ENCODE measurements at regions not wholly inside any gene's neighbourhood (a gene's known extent, or its start where the extent isn't known, plus 50 kb on each side); places are given as distances from the start of the nearest gene placed in this dataset.

DNA sequence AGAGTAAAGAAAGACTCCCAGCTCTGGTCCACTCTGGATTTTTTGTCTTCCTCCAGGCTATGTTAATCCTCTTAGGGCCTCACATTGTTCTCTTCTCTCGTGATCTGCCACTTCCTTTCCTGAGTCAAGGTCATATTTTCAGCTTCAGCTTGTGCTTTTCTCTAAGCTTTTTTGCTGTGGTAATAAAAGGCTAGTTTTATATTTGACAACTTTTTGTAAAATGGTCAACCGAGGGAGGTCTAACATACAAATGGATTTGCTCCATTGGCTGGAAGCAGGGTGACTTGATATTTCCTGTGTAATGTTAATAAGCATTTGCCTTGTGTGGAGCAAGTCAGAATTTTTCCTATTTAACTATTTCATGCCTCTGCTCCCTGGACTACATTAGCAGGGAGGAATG lies 239.7 kb downstream of the RAB28 start:
- DNase-seq = no peak
- Histone ChIP-seq H3K4me1 (no peaks in the 10 kb centered on the region), H3K9me3 (peaks cover 0 to 16% of the 10 kb centered on the region in 2 donors), H3K36me3 (no peaks in the 10 kb centered on the region), H3K27me3 (no peaks in the 10 kb centered on the region), H3K27ac (no peak overlapping the region), H3K4me3 (no peak overlapping the region)
- intact Hi-C loops (cut with DNase I; ENCODE audit: low total_unique reads) (no loop called here), in situ Hi-C loops (cut with MboI; ENCODE audit: low pct_ligation_motif_present in 1 of 4, low pct_unique_long_range_greater_than_20kb in 1 of 4, low sequenced_read_pairs in 3 of 4) (no loop called here)
- 36 to 80% methylated on average over 1 to 2 of the region's 2 CpGs for WGBS, 2 donors (ENCODE audit: low coverage in 1 of 2)
- TF ChIP-seq EP300 (IDR thresholded peaks at IDR 0.05; ENCODE audit: low read depth) = no peak
- no peak for TF ChIP-seq POLR2A (IDR thresholded peaks at IDR 0.05)
- TF ChIP-seq, protein P1, sequence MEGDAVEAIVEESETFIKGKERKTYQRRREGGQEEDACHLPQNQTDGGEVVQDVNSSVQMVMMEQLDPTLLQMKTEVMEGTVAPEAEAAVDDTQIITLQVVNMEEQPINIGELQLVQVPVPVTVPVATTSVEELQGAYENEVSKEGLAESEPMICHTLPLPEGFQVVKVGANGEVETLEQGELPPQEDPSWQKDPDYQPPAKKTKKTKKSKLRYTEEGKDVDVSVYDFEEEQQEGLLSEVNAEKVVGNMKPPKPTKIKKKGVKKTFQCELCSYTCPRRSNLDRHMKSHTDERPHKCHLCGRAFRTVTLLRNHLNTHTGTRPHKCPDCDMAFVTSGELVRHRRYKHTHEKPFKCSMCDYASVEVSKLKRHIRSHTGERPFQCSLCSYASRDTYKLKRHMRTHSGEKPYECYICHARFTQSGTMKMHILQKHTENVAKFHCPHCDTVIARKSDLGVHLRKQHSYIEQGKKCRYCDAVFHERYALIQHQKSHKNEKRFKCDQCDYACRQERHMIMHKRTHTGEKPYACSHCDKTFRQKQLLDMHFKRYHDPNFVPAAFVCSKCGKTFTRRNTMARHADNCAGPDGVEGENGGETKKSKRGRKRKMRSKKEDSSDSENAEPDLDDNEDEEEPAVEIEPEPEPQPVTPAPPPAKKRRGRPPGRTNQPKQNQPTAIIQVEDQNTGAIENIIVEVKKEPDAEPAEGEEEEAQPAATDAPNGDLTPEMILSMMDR (IDR thresholded peaks at IDR 0.05) = no peak
- no peak for TF ChIP-seq POLR2AphosphoS5 (IDR thresholded peaks at IDR 0.05)

DNA sequence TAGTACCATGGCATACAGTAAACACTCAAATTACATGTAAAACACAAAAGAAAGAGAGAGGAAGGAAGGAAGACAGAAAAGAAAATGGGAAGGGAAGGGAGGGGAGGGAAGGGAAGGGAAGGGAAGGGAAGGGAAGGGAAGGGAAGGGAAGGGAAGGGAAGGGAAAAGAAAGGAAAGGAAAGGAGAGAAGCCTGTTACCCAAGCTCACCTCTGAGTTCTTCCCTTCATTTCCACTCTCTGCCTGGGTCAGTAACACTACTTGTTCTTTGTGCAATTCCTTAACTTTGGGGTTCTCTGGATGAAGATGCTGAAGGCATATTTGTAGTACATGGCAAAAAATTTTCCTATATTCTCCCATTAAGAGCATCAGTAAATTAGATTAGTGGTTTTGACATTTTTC lies 241.0 kb downstream of the RAB28 start:
- no peak for TF ChIP-seq POLR2AphosphoS5 (IDR thresholded peaks at IDR 0.05)
- TF ChIP-seq POLR2A (IDR thresholded peaks at IDR 0.05) = no peak
- TF ChIP-seq, protein P1 (IDR thresholded peaks at IDR 0.05) = no peak
- no peak for TF ChIP-seq EP300 (IDR thresholded peaks at IDR 0.05; ENCODE audit: low read depth)
- intact Hi-C loops (cut with DNase I; ENCODE audit: low total_unique reads) = no loop called here
- Histone ChIP-seq H3K4me3 (no peak overlapping the region), H3K36me3 (no peaks in the 10 kb centered on the region), H3K27me3 (no peaks in the 10 kb centered on the region), H3K27ac (no peak overlapping the region), H3K4me1 (no peaks in the 10 kb centered on the region), H3K9me3 (peaks cover 0 to 13% of the 10 kb centered on the region in 2 donors)
- in situ Hi-C loops (cut with MboI; ENCODE audit: low pct_ligation_motif_present in 1 of 4, low pct_unique_long_range_greater_than_20kb in 1 of 4, low sequenced_read_pairs in 3 of 4) = no loop called here
- no peak for DNase-seq

DNA sequence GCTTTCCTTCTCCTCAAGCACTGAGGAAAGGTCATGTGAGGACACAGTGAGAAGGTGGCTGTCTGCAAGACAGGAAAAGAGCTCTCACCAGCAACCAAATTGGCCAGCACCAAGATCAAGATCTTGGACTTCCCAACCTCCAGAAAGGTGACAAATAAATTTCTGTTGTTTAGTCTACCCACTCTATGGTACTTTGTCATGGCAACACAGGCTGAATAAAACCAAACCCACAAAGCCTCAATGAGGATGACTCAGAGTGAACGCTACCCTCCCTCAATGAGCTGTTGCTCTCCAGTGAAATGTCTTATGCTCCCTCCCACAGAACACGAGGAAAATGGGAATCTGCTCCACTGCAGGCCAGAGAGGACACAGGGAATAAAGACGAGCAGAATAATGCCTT lies 244.1 kb downstream of the RAB28 start:
- intact Hi-C loops (cut with DNase I; ENCODE audit: low total_unique reads) = no loop called here
- TF ChIP-seq, protein P1 (IDR thresholded peaks at IDR 0.05) = no peak
- WGBS, 2 donors (ENCODE audit: low coverage in 1 of 2) = 76 to 100% methylated on average over 1 to 3 of the region's 3 CpGs

DNA sequence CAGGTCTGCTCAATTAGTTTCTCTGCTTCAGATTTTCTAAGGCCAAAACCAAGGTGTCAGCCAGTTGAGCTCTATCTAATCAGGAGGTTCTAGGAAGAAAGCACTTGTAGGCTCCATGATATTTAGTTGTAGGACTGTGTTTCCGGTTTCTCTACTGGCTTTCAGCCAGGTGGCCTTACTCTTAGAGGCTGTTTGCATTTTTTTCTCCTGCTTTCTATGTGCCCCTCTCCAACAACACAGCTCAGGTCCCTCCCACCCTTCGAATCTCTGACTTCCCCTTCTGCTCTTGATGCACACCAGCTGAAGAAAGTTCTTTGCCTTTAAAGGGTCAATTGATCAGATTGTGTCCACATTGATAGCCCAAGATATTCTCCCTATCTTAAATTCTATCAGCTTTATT lies 245.2 kb downstream of the RAB28 start:
- DNase-seq = no peak
- WGBS, 2 donors (ENCODE audit: low coverage in 1 of 2) = 40 to 71% methylated on average over 2 of the region's 2 CpGs
- intact Hi-C loops (cut with DNase I; ENCODE audit: low total_unique reads) (no loop called here), in situ Hi-C loops (cut with MboI; ENCODE audit: low pct_ligation_motif_present in 1 of 4, low pct_unique_long_range_greater_than_20kb in 1 of 4, low sequenced_read_pairs in 3 of 4) (no loop called here)
- H3K27me3 ChIP-seq = no peaks in the 10 kb centered on the region
- no peaks in the 10 kb centered on the region for H3K36me3 ChIP-seq
- no peak overlapping the region for H3K27ac ChIP-seq
- TF ChIP-seq POLR2AphosphoS5 (IDR thresholded peaks at IDR 0.05) = no peak
- TF ChIP-seq EP300 (IDR thresholded peaks at IDR 0.05; ENCODE audit: low read depth) = no peak
- TF ChIP-seq, protein P1 (IDR thresholded peaks at IDR 0.05) = no peak
- H3K4me1 ChIP-seq = no peaks in the 10 kb centered on the region
- H3K4me3 ChIP-seq = no peak overlapping the region
- H3K9me3 ChIP-seq = peaks cover 0 to 3% of the 10 kb centered on the region in 2 donors

More for the DNA sequence above, 244.1 kb downstream of the RAB28 start:
- Histone ChIP-seq H3K9me3 (no peaks in the 10 kb centered on the region), H3K36me3 (no peaks in the 10 kb centered on the region), H3K27me3 (no peaks in the 10 kb centered on the region), H3K4me3 (no peak overlapping the region), H3K4me1 (no peaks in the 10 kb centered on the region), H3K27ac (no peak overlapping the region)
- DNase-seq = no peak
- in situ Hi-C loops (cut with MboI; ENCODE audit: low pct_ligation_motif_present in 1 of 4, low pct_unique_long_range_greater_than_20kb in 1 of 4, low sequenced_read_pairs in 3 of 4) = no loop called here

Measured in transverse colon (tissue), 4 donors.